Naive thymus-derived CD8-positive, alpha-beta T cell (primary cell): ENCODE measurements at regions not wholly inside any gene's neighbourhood (a gene's known extent, or its start where the extent isn't known, plus 50 kb on each side); places are given as distances from the start of the nearest gene placed in this dataset.

Experiments
- ATAC-seq, 2 donors: fragments of 150-1000 bp; cut with Tn5 transposase in 1 of 2; sonication (Bioruptor Pico), chemical (Tn5 transposase) in 1 of 2; 1 replicate in 1 of 2; 2 replicates in 1 of 2; pipeline ENCODE4 v1.10.0; 2021; ENCODE audit warnings: mild to moderate bottlenecking in 2 of 2, moderate library complexity in 2 of 2
- POLR2A ChIA-PET: fragments of 350-600 bp; sonication (Branson Sonifier 250); formaldehyde crosslinking; loops from one replicate; lab custom pipeline; 2021; ENCODE audit warnings: antibody characterized with exemption; lab: Charles Lee
- DNase-seq, 10 donors: peaks; one replicate each; pipeline versions ENCODE4 v3.0.0 to v3.0.0-alpha.2; 2020 to 2022
- H3K27ac Mint-ChIP-seq, 10 donors: one replicate each; pipeline ENCODE4 v1.8.0; 2020 to 2022; ENCODE audit warnings: mild to moderate bottlenecking in 10 of 10, mixed read lengths in 10 of 10, moderate library complexity in 4 of 10, inconsistent platforms in 1 of 10
- H3K27me3 Mint-ChIP-seq, 5 donors: one replicate each; pipeline ENCODE4 v1.8.0; 2021 to 2022; ENCODE audit warnings: mixed read lengths in 5 of 5
- H3K36me3 Mint-ChIP-seq, 3 donors: one replicate each; pipeline ENCODE4 v1.8.0; 2020 to 2022; ENCODE audit warnings: mixed read lengths in 3 of 3, mild to moderate bottlenecking in 2 of 3, inconsistent platforms in 1 of 3
- H3K4me1 Mint-ChIP-seq, 4 donors: one replicate each; pipeline ENCODE4 v1.8.0; 2021 to 2022; ENCODE audit warnings: mixed read lengths in 4 of 4
- H3K4me3 Mint-ChIP-seq, 10 donors: one replicate each; pipeline ENCODE4 v1.8.0; 2020 to 2022; ENCODE audit warnings: mild to moderate bottlenecking in 10 of 10, mixed read lengths in 10 of 10, moderate library complexity in 6 of 10, inconsistent platforms in 1 of 10
- H3K9me3 Mint-ChIP-seq, 9 donors: one replicate each; pipeline ENCODE4 v1.8.0; 2020 to 2022; ENCODE audit warnings: mixed read lengths in 9 of 9, mild to moderate bottlenecking in 3 of 9, inconsistent platforms in 1 of 9, moderate library complexity in 1 of 9

GRCh38 chr13:21796775-21797514 is 126.1 kb downstream of the FGF9 start:
- Mint-ChIP-seq H3K36me3 (no peaks in the 10 kb centered on the region), H3K4me3 (no peak overlapping the region), H3K27ac (no peak overlapping the region), H3K27me3 (peaks cover 0 to 17% (median 1%) of the 10 kb centered on the region in 5 donors), H3K4me1 (peaks cover 0 to 1% (median 0%) of the 10 kb centered on the region in 4 donors), H3K9me3 (no peaks in the 10 kb centered on the region)
- ATAC-seq = no peak
- POLR2A ChIA-PET = no interaction called here
- no peak for DNase-seq

GRCh38 chr13:21797736-21798135 is 126.9 kb downstream of the FGF9 start:
- Mint-ChIP-seq H3K36me3 (no peaks in the 10 kb centered on the region), H3K9me3 (no peaks in the 10 kb centered on the region), H3K4me3 (no peak overlapping the region), H3K4me1 (peaks cover 0 to 1% (median 0%) of the 10 kb centered on the region in 4 donors), H3K27ac (no peak overlapping the region), H3K27me3 (peaks cover 0 to 12% (median under 1%) of the 10 kb centered on the region in 5 donors)
- ATAC-seq (no peak), DNase-seq (no peak)
- POLR2A ChIA-PET = no interaction called here

- no peak for DNase-seq
- POLR2A ChIA-PET = no interaction called here
- no peak overlapping the region for H3K27ac Mint-ChIP-seq
- no peak overlapping the region for H3K4me3 Mint-ChIP-seq
- peaks cover 0 to 10% (median 0%) of the 10 kb centered on the region in 5 donors for H3K27me3 Mint-ChIP-seq
- no peaks in the 10 kb centered on the region for H3K36me3 Mint-ChIP-seq
- ATAC-seq = no peak
- no peaks in the 10 kb centered on the region for H3K9me3 Mint-ChIP-seq
- H3K4me1 Mint-ChIP-seq = peaks cover 0 to 1% (median 0%) of the 10 kb centered on the region in 4 donors
These were observed 127.3 kb downstream of the FGF9 start for GRCh38 chr13:21798181-21798580.

- POLR2A ChIA-PET = no interaction called here
- H3K9me3 Mint-ChIP-seq = no peaks in the 10 kb centered on the region
- peaks cover 0 to 10% (median 3%) of the 10 kb centered on the region in 5 donors for H3K27me3 Mint-ChIP-seq
- no peak overlapping the region for H3K4me3 Mint-ChIP-seq
- H3K36me3 Mint-ChIP-seq = no peaks in the 10 kb centered on the region
- H3K27ac Mint-ChIP-seq = no peak overlapping the region
- ATAC-seq (no peak), DNase-seq (no peak)
- H3K4me1 Mint-ChIP-seq = peaks cover 0 to 1% (median 0%) of the 10 kb centered on the region in 4 donors
These were observed 128.8 kb downstream of the FGF9 start for GRCh38 chr13:21799671-21800070.

- no peaks in the 10 kb centered on the region for H3K36me3 Mint-ChIP-seq
- DNase-seq (no peak), ATAC-seq (no peak)
- no peak overlapping the region for H3K27ac Mint-ChIP-seq
- H3K4me3 Mint-ChIP-seq = no peak overlapping the region
- peaks cover 0 to 1% (median 0%) of the 10 kb centered on the region in 4 donors for H3K4me1 Mint-ChIP-seq
- POLR2A ChIA-PET = no interaction called here
- no peaks in the 10 kb centered on the region for H3K9me3 Mint-ChIP-seq
- peaks cover 0 to 10% (median 3%) of the 10 kb centered on the region in 5 donors for H3K27me3 Mint-ChIP-seq
These were observed 130.2 kb downstream of the FGF9 start for GRCh38 chr13:21800837-21801616.

- no peak overlapping the region for H3K27ac Mint-ChIP-seq
- POLR2A ChIA-PET = no interaction called here
- no peak overlapping the region for H3K4me3 Mint-ChIP-seq
- H3K36me3 Mint-ChIP-seq = peaks cover 0 to 2% (median 0%) of the 10 kb centered on the region in 3 donors
- ATAC-seq (no peak), DNase-seq (no peak)
- peaks cover 0 to 4% (median 0%) of the 10 kb centered on the region in 9 donors for H3K9me3 Mint-ChIP-seq
- H3K4me1 Mint-ChIP-seq = no peaks in the 10 kb centered on the region
- peaks cover 2 to 12% (median 9%) of the 10 kb centered on the region in 5 donors for H3K27me3 Mint-ChIP-seq
These were observed 134.9 kb downstream of the FGF9 start for GRCh38 chr13:21805733-21806132.

GRCh38 chr13:21812192-21812626 is 141.3 kb downstream of the FGF9 start:
- POLR2A ChIA-PET = no interaction called here
- Mint-ChIP-seq H3K4me3 (no peak overlapping the region), H3K27me3 (peaks cover 8 to 26% (median 22%) of the 10 kb centered on the region in 5 donors), H3K9me3 (peaks cover 0 to 6% (median 0%) of the 10 kb centered on the region in 9 donors), H3K36me3 (peaks cover 0 to 2% (median 0%) of the 10 kb centered on the region in 3 donors), H3K4me1 (peaks cover 0 to 2% (median 0%) of the 10 kb centered on the region in 4 donors), H3K27ac (no peak overlapping the region)
- no peak for DNase-seq
- ATAC-seq = no peak

GRCh38 chr13:21813110-21813509 is 142.2 kb downstream of the FGF9 start:
- H3K36me3 Mint-ChIP-seq = no peaks in the 10 kb centered on the region
- no peak overlapping the region for H3K27ac Mint-ChIP-seq
- POLR2A ChIA-PET = no interaction called here
- no peak for DNase-seq
- no peak for ATAC-seq
- peaks cover 0 to 2% (median 0%) of the 10 kb centered on the region in 4 donors for H3K4me1 Mint-ChIP-seq
- peaks cover 6 to 23% (median 22%) of the 10 kb centered on the region in 5 donors for H3K27me3 Mint-ChIP-seq
- no peak overlapping the region for H3K4me3 Mint-ChIP-seq
- H3K9me3 Mint-ChIP-seq = peaks cover 0 to 4% (median 0%) of the 10 kb centered on the region in 9 donors

- DNase-seq (no peak), ATAC-seq (no peak)
- H3K27me3 Mint-ChIP-seq = peaks cover 6 to 23% (median 22%) of the 10 kb centered on the region in 5 donors
- H3K4me3 Mint-ChIP-seq = no peak overlapping the region
- no peak overlapping the region for H3K27ac Mint-ChIP-seq
- peaks cover 0 to 4% (median 0%) of the 10 kb centered on the region in 9 donors for H3K9me3 Mint-ChIP-seq
- no peaks in the 10 kb centered on the region for H3K36me3 Mint-ChIP-seq
- H3K4me1 Mint-ChIP-seq = peaks cover 0 to 2% (median 0%) of the 10 kb centered on the region in 4 donors
- POLR2A ChIA-PET = no interaction called here
These were observed 143.0 kb downstream of the FGF9 start for GRCh38 chr13:21813844-21814243.

- H3K4me3 Mint-ChIP-seq = no peak overlapping the region
- no peaks in the 10 kb centered on the region for H3K36me3 Mint-ChIP-seq
- peaks cover 6 to 23% (median 21%) of the 10 kb centered on the region in 5 donors for H3K27me3 Mint-ChIP-seq
- H3K9me3 Mint-ChIP-seq = peaks cover 0 to 4% (median 0%) of the 10 kb centered on the region in 9 donors
- POLR2A ChIA-PET = no interaction called here
- peaks cover 0 to 2% (median 0%) of the 10 kb centered on the region in 4 donors for H3K4me1 Mint-ChIP-seq
- no peak overlapping the region for H3K27ac Mint-ChIP-seq
- ATAC-seq (no peak), DNase-seq (no peak)
These were observed 143.7 kb downstream of the FGF9 start for GRCh38 chr13:21814604-21815003.

GRCh38 chr13:21817878-21818277 is 147.0 kb downstream of the FGF9 start:
- H3K27ac Mint-ChIP-seq = no peak overlapping the region
- DNase-seq = no peak
- H3K9me3 Mint-ChIP-seq = peaks cover 0 to 4% (median 0%) of the 10 kb centered on the region in 9 donors
- POLR2A ChIA-PET = no interaction called here
- peaks cover 0 to 11% (median 2%) of the 10 kb centered on the region in 5 donors for H3K27me3 Mint-ChIP-seq
- peaks cover 0 to 2% (median 0%) of the 10 kb centered on the region in 4 donors for H3K4me1 Mint-ChIP-seq
- no peak overlapping the region for H3K4me3 Mint-ChIP-seq
- ATAC-seq = no peak
- no peaks in the 10 kb centered on the region for H3K36me3 Mint-ChIP-seq

GRCh38 chr13:21822029-21822428 is 151.2 kb downstream of the FGF9 start:
- POLR2A ChIA-PET = no interaction called here
- DNase-seq = no peak
- no peak overlapping the region for H3K27ac Mint-ChIP-seq

GRCh38 chr13:21823416-21823815 is 152.5 kb downstream of the FGF9 start:
- Mint-ChIP-seq H3K9me3 (peaks cover 0 to 1% (median 0%) of the 10 kb centered on the region in 9 donors), H3K27me3 (peaks cover 0 to 5% (median 2%) of the 10 kb centered on the region in 5 donors), H3K4me1 (no peaks in the 10 kb centered on the region), H3K27ac (no peak overlapping the region), H3K4me3 (no peak overlapping the region), H3K36me3 (no peaks in the 10 kb centered on the region)
- no peak for ATAC-seq
- no peak for DNase-seq
- POLR2A ChIA-PET = no interaction called here

More at GRCh38 chr13:21822029-21822428, 151.2 kb downstream of the FGF9 start:
- ATAC-seq = no peak
- no peaks in the 10 kb centered on the region for H3K36me3 Mint-ChIP-seq
- peaks cover 0 to 5% (median 0%) of the 10 kb centered on the region in 5 donors for H3K27me3 Mint-ChIP-seq
- no peaks in the 10 kb centered on the region for H3K4me1 Mint-ChIP-seq
- H3K4me3 Mint-ChIP-seq = no peak overlapping the region
- H3K9me3 Mint-ChIP-seq = peaks cover 0 to 1% (median 0%) of the 10 kb centered on the region in 9 donors
